Left ventricle myocardium inferior (tissue), 1 donor: ENCODE measurements at regions not wholly inside any gene's neighbourhood (a gene's known extent, or its start where the extent isn't known, plus 50 kb on each side); places are given as distances from the start of the nearest gene placed in this dataset.

ENCODE experiments used
- DNase-seq: peaks from one replicate; pipeline ENCODE4 v3.0.0-alpha.2; 2020
- H3K27ac ChIP-seq: fragments of 200-600 bp; replicated peaks from 2 replicates; pipeline ENCODE4 v1.8.0; 2021
- H3K27me3 ChIP-seq: fragments of 200-600 bp; 2 replicates; pipeline ENCODE4 v1.8.0; 2021; ENCODE audit warnings: low read depth
- H3K36me3 ChIP-seq: fragments of 200-600 bp; 2 replicates; pipeline ENCODE4 v1.8.0; 2021
- H3K4me1 ChIP-seq: fragments of 200-600 bp; 2 replicates; pipeline ENCODE4 v1.8.0; 2021
- H3K4me3 ChIP-seq: fragments of 200-600 bp; 2 replicates; pipeline ENCODE4 v1.8.0; 2021; ENCODE audit warnings: mild to moderate bottlenecking, moderate library complexity
- H3K9me3 ChIP-seq: fragments of 200-600 bp; replicated peaks from 2 replicates; pipeline ENCODE4 v1.8.0; 2021
- intact Hi-C: fragments of 100-400 bp; cut with micrococcal nuclease; formaldehyde crosslinking; loops from one replicate; pipeline ENCODE4 v1.11.0; 2022
- TF ChIP-seq, protein P1 (sequence below): fragments of 200-600 bp; IDR thresholded peaks from 2 replicates; pipeline ENCODE4 v1.8.0; 2021; ENCODE audit warnings: antibody characterized with exemption, mild to moderate bottlenecking, borderline replicate concordance
- donor health status: DM: no; HTN: yes; CAD: no; lungs with severe emphysema.

DNA sequence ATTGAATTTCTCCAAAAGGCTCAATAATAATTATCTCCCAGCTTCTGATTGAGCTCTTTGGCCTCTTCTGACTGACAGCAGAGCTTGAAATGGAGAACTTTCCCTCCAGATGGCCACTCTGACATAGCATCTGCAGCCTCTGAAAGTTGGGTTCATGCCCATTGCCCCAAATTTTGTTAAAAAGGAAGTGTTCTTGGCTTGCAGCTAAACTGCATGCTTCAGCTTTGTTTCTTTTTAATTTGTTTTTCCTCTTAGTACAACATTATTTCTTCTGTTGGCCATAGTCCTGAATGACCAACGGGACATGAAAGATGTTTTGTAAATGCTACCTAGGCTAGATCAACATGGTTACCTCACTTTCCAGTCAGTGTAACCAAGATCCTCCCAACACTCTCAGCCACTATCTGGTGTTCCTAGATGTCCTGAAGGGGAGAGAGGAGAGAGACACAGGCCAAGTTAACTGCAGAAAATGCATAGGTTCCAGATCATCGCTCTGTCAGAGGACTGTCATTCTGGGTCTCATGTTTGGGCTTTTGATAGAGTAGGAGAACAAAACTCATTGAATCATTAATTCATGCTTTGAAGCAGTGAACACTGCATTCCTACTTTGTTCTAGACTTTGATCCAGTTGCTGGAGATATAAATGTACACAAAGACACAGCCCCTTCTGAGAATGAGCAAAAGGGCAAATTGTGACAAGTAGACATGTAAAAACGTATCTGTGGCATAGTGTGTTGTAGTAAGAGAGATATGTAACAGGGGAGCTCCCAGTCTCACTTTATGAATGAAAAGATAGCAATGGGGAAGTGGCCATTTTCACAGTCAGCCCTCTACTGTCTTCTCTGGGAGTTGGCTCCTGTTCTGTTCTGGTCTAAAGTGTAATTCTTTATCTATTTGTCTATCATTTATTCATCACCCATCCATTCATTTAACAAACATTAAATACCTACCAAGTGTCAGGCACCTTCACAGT lies 156.2 kb downstream of the ZNF621 start:
- no peaks in the 10 kb centered on the region for H3K36me3 ChIP-seq
- no peaks in the 10 kb centered on the region for H3K9me3 ChIP-seq
- no peak overlapping the region for H3K4me3 ChIP-seq
- no peaks in the 10 kb centered on the region for H3K27me3 ChIP-seq
- intact Hi-C loops: no loop called here
- TF ChIP-seq, protein P1, sequence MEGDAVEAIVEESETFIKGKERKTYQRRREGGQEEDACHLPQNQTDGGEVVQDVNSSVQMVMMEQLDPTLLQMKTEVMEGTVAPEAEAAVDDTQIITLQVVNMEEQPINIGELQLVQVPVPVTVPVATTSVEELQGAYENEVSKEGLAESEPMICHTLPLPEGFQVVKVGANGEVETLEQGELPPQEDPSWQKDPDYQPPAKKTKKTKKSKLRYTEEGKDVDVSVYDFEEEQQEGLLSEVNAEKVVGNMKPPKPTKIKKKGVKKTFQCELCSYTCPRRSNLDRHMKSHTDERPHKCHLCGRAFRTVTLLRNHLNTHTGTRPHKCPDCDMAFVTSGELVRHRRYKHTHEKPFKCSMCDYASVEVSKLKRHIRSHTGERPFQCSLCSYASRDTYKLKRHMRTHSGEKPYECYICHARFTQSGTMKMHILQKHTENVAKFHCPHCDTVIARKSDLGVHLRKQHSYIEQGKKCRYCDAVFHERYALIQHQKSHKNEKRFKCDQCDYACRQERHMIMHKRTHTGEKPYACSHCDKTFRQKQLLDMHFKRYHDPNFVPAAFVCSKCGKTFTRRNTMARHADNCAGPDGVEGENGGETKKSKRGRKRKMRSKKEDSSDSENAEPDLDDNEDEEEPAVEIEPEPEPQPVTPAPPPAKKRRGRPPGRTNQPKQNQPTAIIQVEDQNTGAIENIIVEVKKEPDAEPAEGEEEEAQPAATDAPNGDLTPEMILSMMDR: no peak
- no peak for DNase-seq
- peak overlapping the region; percentile 15 for H3K27ac ChIP-seq
- H3K4me1 ChIP-seq: peaks cover 15% of the 10 kb centered on the region

DNA sequence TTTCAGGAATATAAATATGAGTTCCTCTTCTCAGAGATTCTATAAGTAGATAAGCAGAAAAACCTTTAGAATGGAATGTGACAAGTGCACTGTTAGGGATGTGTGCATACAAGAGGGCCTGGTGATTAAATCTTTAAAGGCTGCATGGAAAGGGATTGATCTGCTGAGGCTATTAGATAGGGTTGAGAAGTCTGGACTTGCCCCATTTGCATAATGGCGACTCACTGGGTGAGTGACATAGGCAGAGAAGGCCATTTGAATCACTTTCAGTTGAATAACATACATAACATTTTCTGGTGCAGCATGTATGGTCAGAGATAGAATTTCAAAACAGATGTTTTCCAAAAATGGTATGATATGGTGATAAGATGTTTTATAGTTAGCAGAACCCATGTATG lies 156.9 kb downstream of the ZNF621 start:
- H3K9me3 ChIP-seq: no peaks in the 10 kb centered on the region
- H3K4me1 ChIP-seq: peaks cover 15% of the 10 kb centered on the region
- intact Hi-C loops: no loop called here
- no peaks in the 10 kb centered on the region for H3K27me3 ChIP-seq
- TF ChIP-seq, protein P1: no peak
- H3K27ac ChIP-seq: no peak overlapping the region
- no peak for DNase-seq
- H3K36me3 ChIP-seq: no peaks in the 10 kb centered on the region
- no peak overlapping the region for H3K4me3 ChIP-seq

DNA sequence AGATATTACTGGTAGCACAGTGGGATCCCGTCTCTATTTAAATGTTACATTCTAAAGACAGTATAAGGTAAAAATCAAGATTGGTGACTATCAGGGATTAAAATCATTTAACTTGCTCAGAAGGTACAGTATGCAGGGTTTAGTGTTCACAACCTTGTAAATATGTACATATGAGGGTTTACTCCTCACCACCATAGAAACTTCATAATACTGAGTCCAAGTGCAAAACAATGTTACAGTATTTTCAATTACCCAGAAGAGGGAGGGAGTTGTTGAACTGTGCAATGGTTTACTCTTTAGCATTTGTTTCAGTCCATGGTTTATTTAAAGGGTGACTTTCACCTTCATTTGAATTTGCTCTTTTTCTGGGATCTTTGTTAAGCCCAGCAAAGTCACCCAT lies 165.1 kb downstream of the ZNF621 start:
- peak overlapping the region; percentile 78 for H3K27ac ChIP-seq
- TF ChIP-seq, protein P1: no peak
- intact Hi-C loops: no loop called here

GRCh38 chr3:40690749-40691451 lies 166.1 kb downstream of the ZNF621 start:
- TF ChIP-seq, protein P1: no peak
- Histone ChIP-seq H3K27me3 (no peaks in the 10 kb centered on the region), H3K4me3 (no peak overlapping the region), H3K4me1 (peaks cover 63% of the 10 kb centered on the region), H3K36me3 (no peaks in the 10 kb centered on the region), H3K9me3 (no peaks in the 10 kb centered on the region), H3K27ac (peak overlapping the region; percentile 78)
- peak; percentile 81 for DNase-seq
- intact Hi-C loops: no loop called here

More for the DNA sequence above, 165.1 kb downstream of the ZNF621 start:
- H3K27me3 ChIP-seq: no peaks in the 10 kb centered on the region
- no peak overlapping the region for H3K4me3 ChIP-seq
- no peaks in the 10 kb centered on the region for H3K36me3 ChIP-seq
- no peaks in the 10 kb centered on the region for H3K9me3 ChIP-seq
- DNase-seq: no peak
- H3K4me1 ChIP-seq: peaks cover 52% of the 10 kb centered on the region

DNA sequence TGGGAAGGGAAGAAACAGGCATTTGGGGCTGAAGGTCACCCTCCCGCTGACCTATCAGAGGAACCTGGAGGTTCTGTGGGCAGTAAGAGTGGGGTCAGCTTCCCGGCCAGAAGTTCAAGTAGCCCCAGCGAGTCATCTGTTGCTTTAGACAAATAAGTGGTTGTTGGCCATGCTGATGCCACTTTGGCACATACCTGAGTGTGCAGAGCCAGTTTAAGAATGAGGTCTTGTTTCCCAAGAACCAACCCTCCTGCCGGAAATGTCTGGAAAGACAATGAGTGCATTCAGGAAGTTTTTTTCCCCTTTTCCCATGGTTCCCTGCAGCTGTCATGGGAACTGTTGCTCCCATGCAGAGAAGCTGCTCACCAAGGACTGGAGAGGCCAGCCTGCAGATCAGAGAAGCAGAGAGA lies 166.7 kb downstream of the ZNF621 start:
- intact Hi-C loops: no loop called here
- Histone ChIP-seq H3K27ac (peak overlapping the region; percentile 78), H3K27me3 (no peaks in the 10 kb centered on the region), H3K4me1 (peaks cover 68% of the 10 kb centered on the region), H3K36me3 (no peaks in the 10 kb centered on the region), H3K4me3 (no peak overlapping the region), H3K9me3 (no peaks in the 10 kb centered on the region)
- no peak for DNase-seq
- TF ChIP-seq, protein P1: no peak
